Ovary (tissue), 7 donors: ENCODE measurements at regions not wholly inside any gene's neighbourhood (a gene's known extent, or its start where the extent isn't known, plus 50 kb on each side); places are given as distances from the start of the nearest gene placed in this dataset.

Source experiments
- DNase-seq, 5 donors: peaks; one replicate each; pipeline ENCODE4 v3.0.0-alpha.2; 2019 to 2020
- H3K27ac ChIP-seq, 2 donors: fragments of 200-600 bp; one replicate each; pipeline versions ENCODE4 v1.5.1 to v1.8.0; 2019 to 2022
- H3K27me3 ChIP-seq: fragments of 200-600 bp; one replicate; pipeline ENCODE4 v1.8.0; 2022
- H3K36me3 ChIP-seq: fragments of 200-600 bp; sonication (generic); one replicate; pipeline ENCODE4 v1.5.1; 2019
- H3K4me1 ChIP-seq: one replicate; pipeline ENCODE4 v1.8.1; 2013; ENCODE audit warnings: mild to moderate bottlenecking, moderate library complexity; ENCODE audit not compliant: insufficient read depth
- H3K4me3 ChIP-seq: fragments of 200-600 bp; sonication (generic); one replicate; pipeline ENCODE4 v1.5.1; 2017
- H3K9me3 ChIP-seq, 2 donors: fragments of 200-600 bp in 1 of 2; sonication (generic) in 1 of 2; one replicate each; pipeline versions ENCODE4 v1.5.1 to v1.8.1; 2013 to 2019; ENCODE audit warnings: mild to moderate bottlenecking in 1 of 2, moderate library complexity in 1 of 2
- CTCF ChIP-seq, 3 donors: fragments of 450-650 bp in 2 of 3; fragments of 200-600 bp in 1 of 3; IDR thresholded peaks; one replicate each; pipeline versions ENCODE4 v1.5.1 to v1.8.0; 2016 to 2022; ENCODE audit warnings: antibody characterized with exemption in 3 of 3, mild to moderate bottlenecking in 1 of 3
- EP300 ChIP-seq: sonication (generic); formaldehyde crosslinking; IDR thresholded peaks from one replicate; pipeline ENCODE4 v1.6.1; 2017; ENCODE audit warnings: antibody characterized with exemption
- POLR2A ChIP-seq: fragments of 450-650 bp; IDR thresholded peaks from one replicate; pipeline ENCODE4 v1.6.1; 2017; ENCODE audit warnings: antibody characterized with exemption, mild to moderate bottlenecking, moderate library complexity
- WGBS, 3 donors: extraction: QIAGEN DNeasy Blood & Tissue Kit in 1 of 3; methylation state at CpG; one replicate each; pipeline versions ENCODE4 v1.1.5 to v1.1.7; 2013 to 2017; 5-methylcytosine and 5-hydroxymethylcytosine counted together
- intact Hi-C, 4 donors: fragments of 100-400 bp; cut with DNase I; formaldehyde crosslinking; loops; one replicate each; pipeline versions ENCODE4 v1.11.0 to v1.15.1; 2022 to 2023
- donor health status: DM: no; HTN: no; CAD: no; lungs with moderate emphysema.
- donor health status: DM: no; HTN: no; CAD: no.
- donor health status: Bipolar disorder and iron deficiency.
- donor health status: DM: no; HTN: no; CAD: no.
- donor health status: DM: yes; HTN: yes; CAD: no.

- DNase-seq = no peak
- intact Hi-C loops = no loop called here
Observed at GRCh38 chr16:51763072-51763661, 612.1 kb upstream of the SALL1 start.

GRCh38 chr16:51762081-51762996 is 611.3 kb upstream of the SALL1 start:
- no peak overlapping the region for H3K27ac ChIP-seq
- intact Hi-C loops = no loop called here
- H3K36me3 ChIP-seq = no peaks in the 10 kb centered on the region
- TF ChIP-seq CTCF (IDR thresholded peaks at IDR 0.05) = peak; percentile 33 to 73 (median 46)
- TF ChIP-seq EP300 = no peak
- TF ChIP-seq POLR2A = no peak
- no peak overlapping the region for H3K4me3 ChIP-seq
- 24 to 25% (median 25%) methylated on average over 30 of the region's 30 CpGs for WGBS, 3 donors
- DNase-seq = peak; percentile 55 to 90 (median 73)
- no peaks in the 10 kb centered on the region for H3K9me3 ChIP-seq
- H3K4me1 ChIP-seq = no peaks in the 10 kb centered on the region
- H3K27me3 ChIP-seq = no peaks in the 10 kb centered on the region

More at GRCh38 chr16:51763072-51763661, 612.1 kb upstream of the SALL1 start:
- Histone ChIP-seq H3K27me3 (no peaks in the 10 kb centered on the region), H3K4me3 (no peak overlapping the region), H3K27ac (no peak overlapping the region), H3K36me3 (no peaks in the 10 kb centered on the region), H3K9me3 (no peaks in the 10 kb centered on the region), H3K4me1 (no peaks in the 10 kb centered on the region)
- WGBS, 3 donors = 81 to 87% (median 83%) methylated on average over 6 of the region's 6 CpGs
- TF ChIP-seq CTCF (IDR thresholded peaks at IDR 0.05) = no peak
- TF ChIP-seq EP300 = no peak

- TF ChIP-seq EP300 (no peak), CTCF (IDR thresholded peaks at IDR 0.05) (no peak), POLR2A (no peak)
- H3K36me3 ChIP-seq = no peaks in the 10 kb centered on the region
- H3K9me3 ChIP-seq = no peaks in the 10 kb centered on the region
- no peak overlapping the region for H3K4me3 ChIP-seq
- intact Hi-C loops = no loop called here
- no peaks in the 10 kb centered on the region for H3K27me3 ChIP-seq
- H3K27ac ChIP-seq = no peak overlapping the region
- WGBS, 3 donors = 80 to 86% (median 82%) methylated on average over 9 of the region's 9 CpGs
- H3K4me1 ChIP-seq = no peaks in the 10 kb centered on the region
- DNase-seq = no peak
Observed at GRCh38 chr16:51761001-51761400, 609.9 kb upstream of the SALL1 start.

GRCh38 chr16:51759999-51760398 is 608.9 kb upstream of the SALL1 start:
- Histone ChIP-seq H3K4me3 (no peak overlapping the region), H3K9me3 (no peaks in the 10 kb centered on the region), H3K27me3 (no peaks in the 10 kb centered on the region), H3K4me1 (no peaks in the 10 kb centered on the region), H3K36me3 (no peaks in the 10 kb centered on the region), H3K27ac (no peak overlapping the region)
- no peak for DNase-seq
- intact Hi-C loops = no loop called here
- WGBS, 3 donors = 73 to 84% (median 78%) methylated on average over 5 of the region's 5 CpGs
- TF ChIP-seq EP300 (no peak), POLR2A (no peak), CTCF (IDR thresholded peaks at IDR 0.05) (no peak)
